ENCODE measurements at regions not wholly inside any gene's neighbourhood (a gene's known extent, or its start where the extent isn't known, plus 50 kb on each side); places are given as distances from the start of the nearest gene placed in this dataset.
A peak's percentile ranks its signal among the peaks of the same experiment; 100 is the strongest.
"Not testable (repeated sequence)": the region's sequence is repeated elsewhere in the genome, so short reads cannot be mapped to it uniquely, and the experiment has no call there.

DNA sequence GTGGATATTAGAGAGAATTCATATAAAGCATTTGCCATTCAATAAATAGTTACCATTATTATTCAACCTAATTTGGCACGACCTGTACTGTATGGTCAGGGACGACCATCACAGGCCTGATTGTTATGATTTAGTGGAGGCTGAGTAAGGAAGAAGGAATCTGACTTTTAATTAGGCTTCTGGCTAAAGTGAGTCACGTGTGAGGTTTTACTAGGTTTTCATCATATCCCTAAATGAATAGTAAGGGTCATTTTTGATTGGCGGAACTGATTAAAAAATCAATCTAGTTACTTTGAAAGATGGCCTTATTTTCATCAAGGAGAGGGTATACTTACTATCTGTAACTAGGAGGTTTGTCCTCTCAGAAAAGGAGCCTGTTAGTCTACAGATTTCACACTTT is 143.4 kb downstream of the ADCYAP1 start:
- no peak for DNase-seq

GRCh38 chr18:1049173-1049572 is 144.5 kb downstream of the ADCYAP1 start:
- no peak for DNase-seq

DNA sequence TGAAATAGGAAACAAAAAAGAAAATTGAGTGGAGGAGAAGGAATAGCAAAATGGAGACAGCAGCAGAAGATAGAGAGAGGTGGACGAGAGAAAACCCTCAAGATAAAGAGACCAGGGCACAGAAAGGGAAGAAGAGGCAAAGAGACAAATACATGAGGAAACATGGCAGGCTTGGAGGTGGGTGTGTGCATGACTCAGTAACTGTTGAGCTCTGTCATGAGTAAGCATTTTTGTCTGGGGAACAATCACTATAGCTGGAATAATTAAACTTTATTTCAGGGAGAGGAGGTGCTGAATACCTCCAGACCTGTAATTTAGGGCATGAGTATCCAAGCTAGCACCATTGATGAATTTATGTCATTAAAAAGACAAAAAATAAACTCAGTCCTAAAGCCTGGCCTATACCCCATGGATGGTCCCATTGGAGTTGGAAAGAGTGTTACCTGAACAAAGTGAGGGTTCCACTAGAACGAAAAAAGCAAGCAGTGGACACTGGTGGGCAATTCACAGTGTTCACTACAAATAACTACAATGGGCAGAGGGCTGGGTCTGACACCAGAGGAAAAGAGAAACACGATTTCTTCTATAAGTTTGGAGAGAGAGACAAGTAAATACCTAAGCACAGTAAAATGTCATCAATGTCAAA is 145.5 kb downstream of the ADCYAP1 start:
- DNase-seq, result no peak

DNA sequence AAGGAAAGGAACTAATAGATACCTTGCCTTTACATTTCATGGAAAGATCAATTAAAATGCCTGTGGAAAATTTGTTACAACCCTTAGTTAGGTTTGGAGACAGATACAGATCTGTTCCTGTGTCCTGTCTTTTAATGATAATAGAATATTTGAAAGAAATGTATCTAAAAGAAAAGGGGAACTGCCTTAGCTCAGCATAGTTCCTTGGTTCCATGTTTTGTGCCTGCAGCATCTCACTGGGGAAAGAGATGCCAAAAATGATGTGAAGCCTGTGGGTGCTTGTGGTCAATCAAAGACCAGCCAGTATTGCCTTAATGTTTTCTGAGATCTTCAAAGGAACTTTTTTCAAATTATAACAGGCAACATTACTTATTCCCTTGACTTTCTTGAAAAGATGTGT is 147.6 kb downstream of the ADCYAP1 start:
- no peak for DNase-seq

GRCh38 chr18:1053331-1054315 is 149.0 kb downstream of the ADCYAP1 start:
- no peak for DNase-seq

DNA sequence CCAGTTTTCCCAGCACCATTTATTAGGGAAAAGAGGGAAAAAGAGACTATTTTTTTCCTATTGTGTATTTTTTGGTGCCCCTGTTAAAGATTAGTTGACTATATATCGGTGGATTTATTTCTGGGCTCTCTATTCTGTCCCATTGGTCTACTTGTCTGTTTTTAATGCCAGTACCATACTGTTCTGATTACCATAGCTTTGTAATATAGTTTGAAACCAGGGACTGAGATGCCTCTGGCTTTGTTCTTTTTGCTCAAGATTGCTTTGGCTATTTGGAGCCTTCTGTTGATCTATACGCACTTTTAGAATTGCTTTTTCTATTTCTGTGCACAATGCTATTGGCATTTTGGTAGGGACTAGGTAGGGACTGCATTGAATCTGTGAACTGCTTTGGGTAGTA is 151.7 kb downstream of the ADCYAP1 start:
- DNase-seq, result no peak

DNA sequence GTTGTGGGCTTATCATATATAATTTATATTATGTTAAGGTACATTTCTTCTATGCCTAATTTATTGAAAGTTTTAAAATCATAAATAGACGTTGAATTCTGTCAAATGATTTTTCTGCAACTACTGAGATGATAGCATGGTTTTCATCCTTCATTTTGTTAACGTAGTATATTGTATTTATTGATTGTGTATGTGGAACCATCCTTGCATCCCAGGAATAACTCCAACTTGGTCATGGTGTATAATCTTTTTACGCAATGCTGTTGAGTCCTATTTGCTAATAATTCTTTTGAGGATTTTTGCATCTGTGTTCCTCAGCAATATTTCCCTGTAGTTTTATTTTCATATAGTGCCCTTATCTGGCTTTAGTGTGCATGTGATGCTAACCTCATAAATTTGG is 152.7 kb downstream of the ADCYAP1 start:
- DNase-seq, result no peak

- DNase-seq, result no peak
Observed at GRCh38 chr18:1062588-1062987, 157.9 kb downstream of the ADCYAP1 start.

DNA sequence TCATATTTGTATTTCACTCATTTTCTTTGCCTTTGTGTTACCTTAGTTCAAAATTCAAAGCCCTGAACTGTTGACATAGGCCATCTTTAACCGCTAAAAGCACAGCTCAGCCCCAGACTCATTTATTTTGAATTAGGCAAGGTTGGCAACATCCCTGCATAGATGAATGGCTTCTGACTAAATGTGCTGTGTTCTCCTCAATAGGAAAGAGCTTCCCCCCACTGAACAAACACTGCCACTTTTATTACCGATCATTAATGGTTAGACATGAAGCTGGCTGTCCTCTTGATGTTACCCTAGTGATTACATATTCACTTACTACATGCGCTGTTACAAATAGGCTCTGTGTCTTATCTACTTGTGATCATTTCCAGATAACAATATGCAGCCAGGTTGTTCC is 170.7 kb downstream of the ADCYAP1 start:
- no peak for DNase-seq

- no peak for DNase-seq
Observed at GRCh38 chr18:1075876-1076275, 171.2 kb downstream of the ADCYAP1 start.

DNA sequence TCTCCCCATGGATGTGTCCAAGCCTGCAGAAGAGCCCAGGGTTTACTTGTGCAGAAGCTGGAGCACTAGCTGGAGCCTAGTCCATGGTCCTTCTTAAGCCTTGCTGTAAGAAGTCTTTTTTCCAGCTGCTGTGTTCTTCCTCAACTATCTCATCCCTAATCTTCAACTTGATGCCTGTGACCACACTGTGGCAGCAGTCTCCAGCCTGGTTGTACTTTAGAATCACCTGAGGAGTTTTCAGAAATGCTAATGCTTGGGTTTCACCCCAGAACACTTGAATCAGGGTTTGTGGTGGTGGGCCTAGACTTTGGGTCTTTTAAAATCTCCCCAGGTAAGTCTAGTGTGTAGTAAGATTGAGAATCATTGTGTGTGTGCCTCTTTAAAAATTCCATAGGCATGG is 173.6 kb downstream of the ADCYAP1 start:
- no peak for DNase-seq

DNA sequence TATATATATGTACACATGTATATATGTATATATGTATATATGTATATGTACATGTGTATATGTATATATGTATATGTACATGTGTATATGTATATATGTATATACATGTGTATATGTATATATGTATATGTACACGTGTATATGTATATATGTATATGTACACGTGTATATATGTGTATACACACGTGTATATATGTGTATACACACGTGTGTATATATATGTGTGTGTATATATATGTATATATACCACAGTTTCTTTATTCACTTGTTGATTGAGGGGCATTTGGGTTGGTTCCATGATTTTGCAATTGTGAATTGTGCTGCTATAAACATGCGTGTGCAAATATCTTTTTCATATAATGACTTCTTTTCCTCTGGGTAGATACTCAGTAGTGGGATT is 179.0 kb downstream of the ADCYAP1 start:
- DNase-seq, result not testable (repeated sequence)

DNA sequence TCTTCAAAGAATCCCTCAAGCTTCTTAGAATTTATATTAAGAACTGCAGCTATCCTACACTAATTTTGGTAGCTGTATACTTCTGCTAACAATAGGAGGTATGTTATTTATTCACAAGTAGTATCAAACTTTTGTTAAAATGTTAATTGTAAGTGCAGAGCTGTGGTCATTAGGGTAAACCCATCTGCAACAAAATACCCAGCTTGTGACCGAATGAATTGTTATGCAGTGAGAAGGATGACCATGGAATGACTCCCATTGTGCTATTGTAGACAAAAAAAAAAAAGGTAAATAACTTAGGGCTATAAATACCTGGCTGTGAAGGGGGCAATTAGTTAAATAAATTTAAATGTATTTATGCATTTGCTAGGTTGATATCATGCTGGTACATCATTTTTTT is 186.1 kb downstream of the ADCYAP1 start:
- no peak for DNase-seq

GRCh38 chr18:1092228-1092627 is 187.6 kb downstream of the ADCYAP1 start:
- no peak for DNase-seq

DNA sequence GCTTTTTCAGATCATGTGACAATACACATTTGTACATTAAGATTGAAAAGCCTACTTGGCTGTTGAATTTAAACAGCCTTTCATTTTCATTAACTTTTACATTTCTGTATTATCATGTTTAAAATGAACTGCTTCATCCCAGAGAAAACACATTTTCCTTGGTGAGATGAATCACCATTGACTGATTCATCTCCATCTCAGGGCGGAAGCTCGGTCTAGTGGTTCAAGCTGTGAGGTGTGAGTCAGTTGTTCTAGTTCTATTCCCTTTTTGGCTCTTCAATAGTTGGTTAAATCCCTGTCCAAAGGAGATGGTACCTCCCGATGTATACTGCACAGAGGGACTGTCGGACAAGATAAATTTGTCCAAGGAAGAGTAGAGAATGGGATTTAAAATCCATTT is 189.7 kb downstream of the ADCYAP1 start:
- DNase-seq, result no peak

DNA sequence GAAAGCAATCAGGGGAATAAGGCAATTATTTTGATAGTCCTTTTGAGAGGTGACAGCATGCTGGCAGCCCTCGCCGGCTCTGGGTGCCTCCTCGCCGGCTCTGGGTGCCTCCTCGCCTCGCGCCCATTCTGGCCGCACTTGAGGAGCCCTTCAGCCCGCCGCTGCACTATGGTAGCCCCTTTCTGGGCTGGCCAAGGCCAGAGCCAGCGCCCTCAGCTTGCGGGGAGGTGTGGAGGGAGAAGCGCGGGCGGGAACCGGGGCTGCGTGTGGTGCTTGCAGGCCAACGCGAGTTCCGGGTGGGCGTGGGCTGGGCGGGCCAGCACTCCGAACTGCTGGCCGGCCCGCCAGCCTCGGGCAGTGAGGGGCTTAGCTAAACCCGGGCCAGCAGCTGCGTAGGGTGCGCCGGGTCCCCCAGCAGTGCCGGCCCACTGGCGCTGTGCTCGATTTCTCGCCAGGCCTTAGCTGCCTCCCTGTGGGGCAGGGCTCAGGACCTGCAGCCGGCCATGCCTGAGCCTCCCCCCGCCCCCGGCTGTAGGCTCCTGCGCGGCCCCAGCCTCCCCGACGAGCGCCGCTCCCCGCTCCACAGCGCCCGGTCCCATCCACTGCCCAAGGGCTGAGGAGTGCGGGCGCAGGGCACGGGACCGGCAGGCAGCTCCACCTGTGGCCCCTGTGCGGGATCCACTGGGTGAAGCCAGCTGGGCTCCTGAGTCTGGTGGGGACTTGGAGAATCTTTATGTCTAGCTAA is 193.5 kb downstream of the ADCYAP1 start:
- not testable (repeated sequence) for DNase-seq

DNA sequence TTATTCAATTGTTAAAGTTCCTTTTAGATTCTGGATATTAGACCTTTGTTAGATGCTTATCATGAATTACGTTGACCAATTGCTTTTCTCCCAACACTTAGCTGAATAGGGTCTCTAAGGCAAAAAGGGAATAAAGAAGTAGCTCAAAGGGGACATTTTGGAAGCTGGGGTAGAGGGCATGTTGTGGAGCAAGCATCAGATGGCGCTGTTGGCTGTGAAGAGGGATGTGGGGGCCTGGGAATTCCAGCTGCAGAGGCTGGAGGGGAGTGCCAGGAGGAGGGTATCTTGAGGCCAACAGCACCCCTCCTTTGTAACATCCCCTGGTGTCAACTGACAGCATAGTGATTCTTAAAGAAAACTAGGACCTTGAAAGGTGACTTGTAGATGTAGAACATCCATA is 198.2 kb downstream of the ADCYAP1 start:
- no peak for DNase-seq

DNA sequence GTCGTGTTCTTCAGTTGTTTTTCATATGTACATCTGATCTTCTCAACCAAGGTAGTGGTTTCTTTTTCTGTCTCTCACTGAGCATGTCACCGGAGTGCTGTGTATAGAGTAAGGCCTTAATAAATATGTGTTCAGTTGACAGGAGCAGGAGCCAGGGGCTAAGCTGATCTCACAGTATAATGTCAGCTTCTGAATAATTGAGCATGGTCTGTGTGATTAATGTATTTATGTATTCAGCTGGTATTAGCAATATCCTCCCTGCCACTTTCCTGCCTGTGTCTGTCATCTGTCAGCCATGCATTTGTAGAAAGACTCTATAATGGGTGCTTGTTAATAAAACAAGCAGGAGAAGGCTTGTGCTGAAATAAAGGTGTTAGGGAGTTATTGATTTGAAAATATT is 198.9 kb downstream of the ADCYAP1 start:
- DNase-seq, result no peak

- DNase-seq, result no peak
Observed at GRCh38 chr18:1104181-1104881, 199.7 kb downstream of the ADCYAP1 start.

DNA sequence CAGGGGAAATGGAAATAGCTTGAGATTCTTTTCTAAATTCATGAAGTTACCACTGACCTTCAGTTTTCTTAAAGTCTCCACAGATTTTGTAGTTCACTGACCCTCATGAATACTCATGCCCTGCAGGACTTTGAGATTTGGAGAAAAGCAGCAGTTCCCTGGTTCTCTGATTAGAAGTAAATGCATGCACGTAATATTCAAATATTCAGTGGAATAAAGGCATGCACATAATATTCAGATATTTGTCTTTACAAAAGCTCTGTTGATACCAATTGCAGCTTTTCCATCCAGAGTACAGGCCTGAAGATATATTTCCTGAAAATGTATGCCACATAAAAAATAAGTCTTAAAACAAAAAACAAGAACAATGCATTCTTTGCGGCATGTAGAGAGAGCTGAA is 219.8 kb downstream of the ADCYAP1 start:
- no peak for DNase-seq

- peak; percentile 31 for DNase-seq
Observed at GRCh38 chr18:1133541-1133940, 228.9 kb downstream of the ADCYAP1 start.

GRCh38 chr18:1147730-1148129 is 243.1 kb downstream of the ADCYAP1 start:
- DNase-seq, result no peak

DNA sequence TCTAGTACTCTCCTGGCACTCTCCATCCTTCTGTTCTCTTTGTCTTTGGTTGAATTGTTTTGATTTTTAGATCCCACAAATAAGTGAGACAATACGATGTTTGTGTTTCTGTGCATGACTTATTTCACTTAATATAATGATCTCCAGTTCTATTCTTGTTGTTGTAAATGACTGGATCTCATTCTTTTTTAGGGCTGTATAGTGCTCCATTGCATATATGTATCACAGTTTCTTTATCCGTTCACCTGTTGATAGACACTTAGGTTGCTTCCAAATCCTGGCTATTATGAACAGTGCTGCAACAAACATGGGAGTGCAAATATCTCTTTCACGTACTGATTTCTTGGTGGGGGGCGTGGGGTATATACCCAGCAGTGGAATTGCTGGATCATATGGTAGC is 245.0 kb downstream of the ADCYAP1 start:
- no peak for DNase-seq

All from femur (tissue), 1 donor.